GM12891 (cell line): ENCODE measurements at regions not wholly inside any gene's neighbourhood (a gene's known extent, or its start where the extent isn't known, plus 50 kb on each side); places are given as distances from the start of the nearest gene placed in this dataset.
"Not testable (repeated sequence)": the region's sequence is repeated elsewhere in the genome, so short reads cannot be mapped to it uniquely, and the experiment has no call there.

ENCODE experiments used
- DNase-seq: peaks from one replicate; pipeline ENCODE4 v3.0.0; 2011; ENCODE audit warnings: low spot score; ENCODE audit not compliant: insufficient read length
- FAIRE-seq: peaks from 2 replicates; lab custom pipeline; 2011; peaks lifted over from hg19 to GRCh38; lab: Jason Lieb, UNC
- PAX5 ChIP-seq: IDR thresholded peaks from 2 replicates; pipeline ENCODE4 v1.6.1; 2011; ENCODE audit warnings: low read length, moderate library complexity, mild to moderate bottlenecking; ENCODE audit not compliant: insufficient read depth, severe bottlenecking
- POLR2A ChIP-seq: IDR thresholded peaks from 2 replicates; pipeline ENCODE4 v1.6.1; 2011; ENCODE audit warnings: low read depth, low read length, control low read depth
- POLR2AphosphoS5 ChIP-seq: IDR thresholded peaks from 2 replicates; pipeline ENCODE4 v1.6.1; 2011; ENCODE audit warnings: low read depth, low read length, control low read depth
- POU2F2 ChIP-seq: IDR thresholded peaks from 2 replicates; pipeline ENCODE4 v1.6.1; 2011; ENCODE audit warnings: low read depth, mild to moderate bottlenecking, control low read depth, low read length, moderate library complexity
- SPI1 ChIP-seq: IDR thresholded peaks from 2 replicates; pipeline ENCODE4 v1.6.1; 2011; ENCODE audit warnings: low read depth, low read length, control low read depth
- TAF1 ChIP-seq: IDR thresholded peaks from 2 replicates; pipeline ENCODE4 v1.6.1; 2011; ENCODE audit warnings: low read depth, low read length, control low read depth

GRCh38 chr13:34166406-34166805 lies 348.5 kb downstream of the RFC3 start:
- no peak for FAIRE-seq
- no peak for DNase-seq
- TF ChIP-seq TAF1 (no peak), SPI1 (no peak)

- FAIRE-seq (no peak), DNase-seq (no peak)
- no peak for TF ChIP-seq POU2F2
- TF ChIP-seq SPI1, result no peak
- TF ChIP-seq POLR2A, result no peak
- TF ChIP-seq POLR2AphosphoS5, result no peak
- TF ChIP-seq TAF1, result no peak
- TF ChIP-seq PAX5, result no peak
Observed at GRCh38 chr13:34167347-34167746, 349.4 kb downstream of the RFC3 start.

GRCh38 chr13:34172048-34172447 lies 354.1 kb downstream of the RFC3 start:
- DNase-seq (no peak), FAIRE-seq (no peak)
- TF ChIP-seq POLR2AphosphoS5 (no peak), POU2F2 (no peak), PAX5 (no peak), SPI1 (no peak), TAF1 (no peak), POLR2A (no peak)

- TF ChIP-seq POU2F2, result no peak
- FAIRE-seq (no peak), DNase-seq (no peak)
Observed at GRCh38 chr13:34174671-34175145, 356.8 kb downstream of the RFC3 start.

- FAIRE-seq, result no peak
- no peak for DNase-seq
- TF ChIP-seq TAF1, result no peak
Observed at GRCh38 chr13:34175551-34175950, 357.6 kb downstream of the RFC3 start.

- TF ChIP-seq POLR2AphosphoS5 (no peak), TAF1 (no peak), SPI1 (no peak), POLR2A (no peak), POU2F2 (no peak), PAX5 (no peak)
- no peak for DNase-seq
- no peak for FAIRE-seq
Observed at GRCh38 chr13:34176633-34177032, 358.7 kb downstream of the RFC3 start.

- TF ChIP-seq POLR2AphosphoS5 (no peak), TAF1 (no peak), PAX5 (no peak), POU2F2 (no peak), POLR2A (no peak), SPI1 (no peak)
- FAIRE-seq (no peak), DNase-seq (no peak)
Observed at GRCh38 chr13:34179481-34179880, 361.5 kb downstream of the RFC3 start.

GRCh38 chr13:34179927-34180326 lies 362.0 kb downstream of the RFC3 start:
- TF ChIP-seq POLR2AphosphoS5 (no peak), PAX5 (no peak), TAF1 (no peak), POU2F2 (no peak), POLR2A (no peak), SPI1 (no peak)
- FAIRE-seq (no peak), DNase-seq (no peak)

- FAIRE-seq, DNase-seq: not testable (repeated sequence)
Observed at GRCh38 chr13:34181256-34181655, 363.3 kb downstream of the RFC3 start.

- TF ChIP-seq POLR2A (no peak), SPI1 (no peak), POLR2AphosphoS5 (no peak), PAX5 (no peak), TAF1 (no peak), POU2F2 (no peak)
- FAIRE-seq (no peak), DNase-seq (no peak)
Observed at GRCh38 chr13:34189946-34190345, 372.0 kb downstream of the RFC3 start.

GRCh38 chr13:34201050-34201913 lies 383.3 kb downstream of the RFC3 start:
- FAIRE-seq (no peak), DNase-seq (no peak)
- TF ChIP-seq SPI1 (no peak), POLR2A (no peak), PAX5 (no peak), POLR2AphosphoS5 (no peak), POU2F2 (no peak)
